CD14-positive monocyte (primary cell): ENCODE measurements at regions not wholly inside any gene's neighbourhood (a gene's known extent, or its start where the extent isn't known, plus 50 kb on each side); places are given as distances from the start of the nearest gene placed in this dataset.

Experiments used
- DNase-seq, 3 donors: peaks; one replicate each; pipeline ENCODE4 v3.0.0-alpha.2; 2011 to 2022
- H2AFZ ChIP-seq: 2 replicates; pipeline ENCODE4 v1.6.0; 2012; ENCODE audit warnings: mild to moderate bottlenecking, low read depth, low read length, inconsistent platforms; ENCODE audit not compliant: insufficient read depth, poor library complexity, severe bottlenecking
- H3K27ac ChIP-seq, 2 donors: 1 replicate in 1 of 2; 2 replicates in 1 of 2; pipeline ENCODE4 v1.5.1; 2012 to 2013; ENCODE audit warnings: low read length in 2 of 2, control low read depth in 1 of 2, inconsistent platforms in 1 of 2, low read depth in 1 of 2, mild to moderate bottlenecking in 1 of 2
- H3K27me3 ChIP-seq, 2 donors: one replicate each; pipeline versions ENCODE4 v1.6.0 to v1.6.1; 2011 to 2013; ENCODE audit warnings: low read length in 2 of 2; ENCODE audit not compliant: control insufficient read depth in 2 of 2, insufficient read depth in 2 of 2
- H3K36me3 ChIP-seq, 2 donors: replicated peaks in 1 of 2; 1 replicate in 1 of 2; 2 replicates in 1 of 2; pipeline versions ENCODE4 v1.5.1 to v1.6.1; 2012 to 2013; ENCODE audit warnings: low read length in 2 of 2, control low read depth in 1 of 2, inconsistent platforms in 1 of 2, mild to moderate bottlenecking in 1 of 2; ENCODE audit not compliant: insufficient read depth in 2 of 2, control insufficient read depth in 1 of 2
- H3K4me1 ChIP-seq, 2 donors: 1 replicate in 1 of 2; 2 replicates in 1 of 2; pipeline versions ENCODE4 v1.5.1 to v1.6.1; 2012 to 2013; ENCODE audit warnings: low read length in 2 of 2, control low read depth in 1 of 2, inconsistent platforms in 1 of 2, mild to moderate bottlenecking in 1 of 2, moderate library complexity in 1 of 2; ENCODE audit not compliant: insufficient read depth in 2 of 2, control insufficient read depth in 1 of 2
- H3K4me2 ChIP-seq: replicated peaks from 2 replicates; pipeline ENCODE3; 2012; ENCODE audit warnings: low read length, moderate library complexity, mild to moderate bottlenecking; ENCODE audit not compliant: poor library complexity, severe bottlenecking; ENCODE audit errors: extremely low read depth
- H3K4me3 ChIP-seq, 3 experiments: fragments of 200-600 bp in 1 of 3; sonication (generic) in 1 of 3; replicated peaks in 1 of 3; 1 replicate in 2 of 3; 2 replicates in 1 of 3; pipeline ENCODE4 v1.5.1; 2011 to 2013; ENCODE audit warnings: low read length in 3 of 3, mild to moderate bottlenecking in 3 of 3, control low read depth in 2 of 3, low read depth in 2 of 3, inconsistent platforms in 1 of 3, moderate library complexity in 1 of 3
- H3K79me2 ChIP-seq: 2 replicates; pipeline ENCODE4 v1.6.0; 2012; ENCODE audit warnings: mild to moderate bottlenecking, control low read depth, inconsistent platforms, low read length, moderate library complexity; ENCODE audit not compliant: insufficient read depth
- H3K9ac ChIP-seq: 2 replicates; pipeline ENCODE4 v1.6.0; 2017; ENCODE audit warnings: low read length, mild to moderate bottlenecking; ENCODE audit not compliant: insufficient read depth, poor library complexity, severe bottlenecking
- H3K9me3 ChIP-seq, 2 donors: replicated peaks in 1 of 2; 1 replicate in 1 of 2; 2 replicates in 1 of 2; pipeline versions ENCODE4 v1.5.1 to v1.6.1; 2012 to 2013; ENCODE audit warnings: low read length in 2 of 2, control low read depth in 1 of 2; ENCODE audit not compliant: control insufficient read depth in 1 of 2, insufficient read depth in 1 of 2
- H4K20me1 ChIP-seq: 2 replicates; pipeline ENCODE4 v1.6.0; 2012; ENCODE audit warnings: mild to moderate bottlenecking, low read length, control low read depth, moderate library complexity; ENCODE audit not compliant: insufficient read depth
- H3K27ac Mint-ChIP-seq, 7 donors: one replicate each; pipeline ENCODE4 v1.8.0; 2020; ENCODE audit warnings: mild to moderate bottlenecking in 7 of 7, mixed read lengths in 7 of 7, moderate library complexity in 6 of 7, inconsistent platforms in 2 of 7
- H3K27me3 Mint-ChIP-seq, 3 donors: one replicate each; pipeline ENCODE4 v1.8.0; 2021 to 2022; ENCODE audit warnings: low read depth in 3 of 3, mild to moderate bottlenecking in 3 of 3, mixed read lengths in 3 of 3, moderate library complexity in 3 of 3, inconsistent platforms in 1 of 3
- H3K36me3 Mint-ChIP-seq, 2 donors: one replicate each; pipeline ENCODE4 v1.8.0; 2020; ENCODE audit warnings: mixed read lengths in 2 of 2, inconsistent platforms in 1 of 2, mild to moderate bottlenecking in 1 of 2
- H3K4me1 Mint-ChIP-seq: one replicate; pipeline ENCODE4 v1.8.0; 2020; ENCODE audit warnings: mild to moderate bottlenecking, mixed read lengths
- H3K4me3 Mint-ChIP-seq, 2 donors: one replicate each; pipeline ENCODE4 v1.8.0; 2020; ENCODE audit warnings: mild to moderate bottlenecking in 2 of 2, mixed read lengths in 2 of 2, moderate library complexity in 1 of 2
- H3K9me3 Mint-ChIP-seq, 7 donors: one replicate each; pipeline ENCODE4 v1.8.0; 2020 to 2022; ENCODE audit warnings: mixed read lengths in 7 of 7, mild to moderate bottlenecking in 6 of 7, moderate library complexity in 6 of 7, inconsistent platforms in 2 of 7
- CTCF ChIP-seq: fragments of 200-600 bp; IDR thresholded peaks from one replicate; pipeline ENCODE4 v1.8.0; 2022; ENCODE audit warnings: antibody characterized with exemption, mild to moderate bottlenecking
- WGBS: methylation state at CpG from one replicate; pipeline ENCODE4 v1.1.5; 2013; ENCODE audit warnings: missing lambda C conversion rate; ENCODE audit not compliant: insufficient coverage; 5-methylcytosine and 5-hydroxymethylcytosine counted together
- intact Hi-C, 2 donors: fragments of 100-400 bp; cut with micrococcal nuclease; formaldehyde crosslinking; loops; one replicate each; pipeline versions ENCODE4 v1.15.0 to v1.15.1; 2023

- H3K27me3 Mint-ChIP-seq = peaks cover 0 to 2% (median 0%) of the 10 kb centered on the region in 3 donors
- H3K36me3 Mint-ChIP-seq = no peaks in the 10 kb centered on the region
- no peaks in the 10 kb centered on the region for H3K36me3 ChIP-seq
- H3K27ac Mint-ChIP-seq = peak overlapping the region in 3 of 7 donors; percentile 7 to 86 (median 68)
- H4K20me1 ChIP-seq = no peaks in the 10 kb centered on the region
- peaks cover 0 to 3% of the 10 kb centered on the region in 2 donors for H3K9me3 ChIP-seq
- no peaks in the 10 kb centered on the region for H3K79me2 ChIP-seq
- H3K4me1 ChIP-seq = peaks cover 0 to 5% of the 10 kb centered on the region in 2 donors
- TF ChIP-seq CTCF = no peak
- peak overlapping the region in 1 of 2 donors; percentile 56 for H3K27ac ChIP-seq
- no peak overlapping the region for H3K4me3 Mint-ChIP-seq
- H3K4me3 ChIP-seq = no peak overlapping the region
- WGBS = no CpG with 5 or more reads among the region's 3 CpGs
- no peaks in the 10 kb centered on the region for H3K27me3 ChIP-seq
- no peak overlapping the region for H3K4me2 ChIP-seq
- H3K9me3 Mint-ChIP-seq = peaks cover 0 to 10% (median 2%) of the 10 kb centered on the region in 7 donors
- no peak for DNase-seq
- peaks cover 12% of the 10 kb centered on the region for H3K4me1 Mint-ChIP-seq
- intact Hi-C loops = no loop called here
- no peak overlapping the region for H2AFZ ChIP-seq
- no peak overlapping the region for H3K9ac ChIP-seq
Measured at GRCh38 chr3:106014971-106015370, 146.2 kb upstream of the CBLB start.

GRCh38 chr3:106018102-106018501 is 149.3 kb upstream of the CBLB start:
- Histone ChIP-seq H3K4me1 (peaks cover 0 to 5% of the 10 kb centered on the region in 2 donors), H3K9ac (no peak overlapping the region), H3K4me2 (no peak overlapping the region), H3K4me3 (no peak overlapping the region), H3K9me3 (peaks cover 0 to 3% of the 10 kb centered on the region in 2 donors), H4K20me1 (no peaks in the 10 kb centered on the region), H3K79me2 (no peaks in the 10 kb centered on the region), H2AFZ (no peak overlapping the region), H3K27me3 (no peaks in the 10 kb centered on the region), H3K36me3 (no peaks in the 10 kb centered on the region), H3K27ac (no peak overlapping the region)
- Mint-ChIP-seq H3K9me3 (peaks cover 0 to 10% (median 2%) of the 10 kb centered on the region in 7 donors), H3K27ac (no peak overlapping the region), H3K36me3 (no peaks in the 10 kb centered on the region), H3K4me3 (no peak overlapping the region), H3K4me1 (peaks cover 12% of the 10 kb centered on the region), H3K27me3 (peaks cover 0 to 2% (median 0%) of the 10 kb centered on the region in 3 donors)
- intact Hi-C loops = no loop called here
- WGBS = no CpG with 5 or more reads among the region's 4 CpGs
- peak in 2 of 3 donors; percentile 6 to 17 for DNase-seq
- no peak for TF ChIP-seq CTCF
